ENCODE measurements at regions not wholly inside any gene's neighbourhood (a gene's known extent, or its start where the extent isn't known, plus 50 kb on each side); places are given as distances from the start of the nearest gene placed in this dataset.

GRCh38 chr7:91353848-91354247 lies 89.6 kb downstream of the FZD1 start:
- Histone ChIP-seq H3K36me3 (ENCODE audit: control insufficient read depth in 2 of 2, insufficient read depth in 1 of 2, low read length in 2 of 2) (no peaks in the 10 kb centered on the region), H3K4me3 (ENCODE audit: low read depth, low read length) (no peak overlapping the region), H3K27ac (ENCODE audit: extremely low read depth, low read depth, low read length) (no peak overlapping the region), H3K9me3 (ENCODE audit: control insufficient read depth, insufficient read depth, low read depth, low read length) (no peaks in the 10 kb centered on the region), H3K4me1 (ENCODE audit: control insufficient read depth, insufficient read depth, low read length) (no peaks in the 10 kb centered on the region)
- ChIA-PET POLR2A (no interaction called here), CTCF (interaction anchor here (0.8 kb wide), 1 partner anchor 84 kb away, joined by 3 read pairs; no protein-coding TSS in a partner anchor)
- TF ChIP-seq ZFHX2 (tag by site-specific recombination; conservative IDR thresholded peaks at IDR 0.05) (no peak), ZSCAN5A (tag by site-specific recombination; IDR thresholded peaks at IDR 0.05) (no peak), INSM2 (tag by site-specific recombination; IDR thresholded peaks at IDR 0.05) (no peak), ZNF341 (tag by site-specific recombination; IDR thresholded peaks at IDR 0.05; ENCODE audit: low read depth) (no peak), RBAK (tag by site-specific recombination; IDR thresholded peaks at IDR 0.05) (no peak), SP7 (tag by site-specific recombination; IDR thresholded peaks at IDR 0.05) (no peak), ZNF214 (tag by site-specific recombination; IDR thresholded peaks at IDR 0.05; ENCODE audit: borderline replicate concordance) (no peak), ZNF521 (tag by site-specific recombination; IDR thresholded peaks at IDR 0.05) (no peak), ZBTB44 (tag by site-specific recombination; IDR thresholded peaks at IDR 0.05) (no peak), HIC1 (tag by site-specific recombination; IDR thresholded peaks at IDR 0.05) (no peak)

- Histone ChIP-seq H3K9me3 (ENCODE audit: control insufficient read depth, insufficient read depth, low read depth, low read length) (no peaks in the 10 kb centered on the region), H3K36me3 (ENCODE audit: control insufficient read depth in 2 of 2, insufficient read depth in 1 of 2, low read length in 2 of 2) (no peaks in the 10 kb centered on the region), H3K27ac (ENCODE audit: extremely low read depth, low read depth, low read length) (no peak overlapping the region), H3K4me3 (ENCODE audit: low read depth, low read length) (no peak overlapping the region), H3K4me1 (ENCODE audit: control insufficient read depth, insufficient read depth, low read length) (no peaks in the 10 kb centered on the region)
- ChIA-PET CTCF (no interaction called here), POLR2A (no interaction called here)
- TF ChIP-seq TSHZ1 (tag by site-specific recombination; IDR thresholded peaks at IDR 0.05; ENCODE audit: borderline replicate concordance) (no peak), ZNF654 (tag by site-specific recombination; IDR thresholded peaks at IDR 0.05; ENCODE audit: low read depth) (no peak)
Measured at GRCh38 chr7:91355695-91356435, 91.6 kb downstream of the FZD1 start.
